ENCODE measurements at regions not wholly inside any gene's neighbourhood (a gene's known extent, or its start where the extent isn't known, plus 50 kb on each side); places are given as distances from the start of the nearest gene placed in this dataset.

DNA sequence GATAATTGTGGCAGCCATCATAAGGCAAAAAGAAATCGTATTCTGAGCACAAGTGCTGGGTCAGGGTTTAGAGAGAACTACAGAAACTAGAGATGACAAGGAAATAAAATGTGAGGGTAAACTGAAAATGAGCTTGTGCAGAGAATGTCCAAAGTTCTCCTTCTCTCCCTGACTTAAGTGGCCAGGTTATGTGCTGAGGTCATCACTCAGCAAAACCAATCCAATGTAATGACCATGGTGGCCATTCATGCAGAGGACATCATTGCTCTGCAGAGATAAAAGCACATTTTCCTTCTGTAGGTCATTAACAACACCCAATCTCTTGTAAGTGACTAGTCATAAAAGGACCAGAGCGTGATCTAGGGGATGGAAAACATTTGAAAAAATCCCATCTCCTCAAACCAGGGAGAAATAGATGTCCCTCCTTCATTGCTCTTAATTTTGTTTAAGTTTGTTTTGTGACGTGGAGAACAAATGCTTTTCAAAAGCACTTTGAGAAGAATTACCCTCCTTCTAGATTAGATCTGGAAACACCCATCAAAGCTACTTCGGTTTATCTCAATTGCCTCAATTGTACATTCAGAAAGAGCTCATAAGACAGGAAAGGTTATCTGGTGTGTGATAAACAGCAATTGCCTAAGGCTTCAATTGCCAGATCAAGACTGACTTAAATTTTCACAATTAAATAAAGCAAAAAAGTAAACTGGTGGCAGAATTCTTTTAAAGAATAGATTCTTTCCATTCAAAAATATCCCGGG, 173.4 kb downstream of the SERPINI1 start:
- Histone ChIP-seq H2BK15ac (replicated peaks; ENCODE audit: low read depth) (no peak overlapping the region), H3K79me2 (ENCODE audit: control insufficient read depth, insufficient read depth, low read length) (no peaks in the 10 kb centered on the region), H3K4me2 (ENCODE audit: low read length) (no peak overlapping the region), H3K27me3 (ENCODE audit: insufficient read depth, low read length, poor library complexity) (no peaks in the 10 kb centered on the region), H3K56ac (ENCODE audit: low read length) (no peak overlapping the region), H2BK5ac (ENCODE audit: low read length) (no peak overlapping the region), H3K9ac (ENCODE audit: low read length) (no peak overlapping the region), H3K4ac (ENCODE audit: low read depth, low read length) (no peak overlapping the region), H3K27ac (ENCODE audit: low read depth, low read length) (no peak overlapping the region), H2AK5ac (ENCODE audit: low read length) (no peak overlapping the region), H3K36me3 (ENCODE audit: control insufficient read depth, insufficient read depth, low read length) (no peaks in the 10 kb centered on the region), H3K23ac (ENCODE audit: low read length) (no peak overlapping the region), H4K8ac (ENCODE audit: low read depth, low read length) (no peak overlapping the region), H4K5ac (ENCODE audit: low read length) (no peak overlapping the region), H3K4me1 (ENCODE audit: control insufficient read depth, low read depth, low read length) (no peaks in the 10 kb centered on the region), H3K18ac (ENCODE audit: low read length) (no peak overlapping the region), H3K79me1 (ENCODE audit: low read length) (no peaks in the 10 kb centered on the region), H2BK120ac (ENCODE audit: low read depth, low read length) (no peak overlapping the region), H3K4me3 (ENCODE audit: low read length) (no peak overlapping the region)
- DNase-seq: no peak
- WGBS (ENCODE audit: extremely low coverage, insufficient coverage, low lambda C conversion rate): no CpG with 5 or more reads among the region's 5 CpGs

DNA sequence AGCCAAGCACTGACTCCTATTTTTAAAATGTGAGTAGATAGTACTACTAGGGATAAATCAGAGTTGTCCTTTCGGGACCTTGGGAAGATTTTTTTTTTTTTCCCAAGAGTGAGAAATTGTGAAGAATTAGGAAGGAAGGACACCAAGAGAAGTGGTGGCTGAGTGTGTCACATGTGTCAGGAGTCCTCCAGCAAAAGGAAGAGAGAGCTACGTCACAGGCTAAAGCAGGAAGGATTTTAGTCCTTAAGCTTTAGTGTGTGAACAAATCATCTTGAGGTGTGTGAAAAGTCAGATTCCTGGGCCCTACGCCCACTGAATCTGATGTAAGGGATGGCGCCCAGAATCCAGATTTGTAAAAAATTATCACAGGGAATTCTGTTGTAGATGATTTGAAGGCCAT, 172.7 kb downstream of the SERPINI1 start:
- H3K56ac ChIP-seq (ENCODE audit: low read length): no peak overlapping the region
- H3K36me3 ChIP-seq (ENCODE audit: control insufficient read depth, insufficient read depth, low read length): no peaks in the 10 kb centered on the region
- no peak overlapping the region for H2BK120ac ChIP-seq (ENCODE audit: low read depth, low read length)
- no peak overlapping the region for H3K4ac ChIP-seq (ENCODE audit: low read depth, low read length)
- no peak overlapping the region for H3K9ac ChIP-seq (ENCODE audit: low read length)
- DNase-seq: no peak
- no peak overlapping the region for H3K27ac ChIP-seq (ENCODE audit: low read depth, low read length)
- peaks cover 2% of the 10 kb centered on the region for H3K4me1 ChIP-seq (ENCODE audit: control insufficient read depth, low read depth, low read length)
- WGBS (ENCODE audit: extremely low coverage, insufficient coverage, low lambda C conversion rate): no CpG with 5 or more reads among the region's 4 CpGs
- no peaks in the 10 kb centered on the region for H3K79me1 ChIP-seq (ENCODE audit: low read length)
- H3K4me2 ChIP-seq (ENCODE audit: low read length): no peak overlapping the region
- H4K5ac ChIP-seq (ENCODE audit: low read length): no peak overlapping the region
- no peak overlapping the region for H2BK15ac ChIP-seq (replicated peaks; ENCODE audit: low read depth)
- H2AK5ac ChIP-seq (ENCODE audit: low read length): no peak overlapping the region
- H3K18ac ChIP-seq (ENCODE audit: low read length): no peak overlapping the region
- H3K4me3 ChIP-seq (ENCODE audit: low read length): no peak overlapping the region
- H4K8ac ChIP-seq (ENCODE audit: low read depth, low read length): no peak overlapping the region
- no peak overlapping the region for H2BK5ac ChIP-seq (ENCODE audit: low read length)
- no peaks in the 10 kb centered on the region for H3K27me3 ChIP-seq (ENCODE audit: insufficient read depth, low read length, poor library complexity)
- no peak overlapping the region for H3K23ac ChIP-seq (ENCODE audit: low read length)
- H3K79me2 ChIP-seq (ENCODE audit: control insufficient read depth, insufficient read depth, low read length): no peaks in the 10 kb centered on the region

DNA sequence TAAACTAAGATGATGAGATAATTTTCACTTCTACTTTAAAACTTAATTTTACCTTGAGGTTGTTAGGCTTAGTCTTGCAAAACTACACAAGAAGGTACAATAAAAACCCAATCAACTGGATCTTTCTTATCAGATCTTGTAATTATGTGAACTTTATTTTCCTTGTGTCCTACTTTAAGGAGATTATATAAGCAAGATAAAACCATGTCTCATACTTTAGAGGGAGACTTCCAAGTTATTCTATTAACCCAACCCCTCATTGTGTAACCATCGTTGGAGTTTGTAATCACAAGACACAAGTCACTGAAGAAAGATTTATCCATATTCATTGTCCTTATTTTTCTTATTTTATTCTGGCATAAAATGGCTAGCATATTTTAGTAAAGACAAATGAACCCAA, 165.6 kb downstream of the SERPINI1 start:
- Histone ChIP-seq H2AK5ac (ENCODE audit: low read length) (no peak overlapping the region), H4K5ac (ENCODE audit: low read length) (no peak overlapping the region), H2BK15ac (replicated peaks; ENCODE audit: low read depth) (no peak overlapping the region), H2BK120ac (ENCODE audit: low read depth, low read length) (no peak overlapping the region), H3K4ac (ENCODE audit: low read depth, low read length) (no peak overlapping the region), H3K79me2 (ENCODE audit: control insufficient read depth, insufficient read depth, low read length) (no peaks in the 10 kb centered on the region), H3K4me1 (ENCODE audit: control insufficient read depth, low read depth, low read length) (peaks cover 2% of the 10 kb centered on the region), H3K18ac (ENCODE audit: low read length) (no peak overlapping the region), H3K27me3 (ENCODE audit: insufficient read depth, low read length, poor library complexity) (no peaks in the 10 kb centered on the region), H3K79me1 (ENCODE audit: low read length) (no peaks in the 10 kb centered on the region), H3K4me2 (ENCODE audit: low read length) (no peak overlapping the region), H3K9ac (ENCODE audit: low read length) (no peak overlapping the region), H4K8ac (ENCODE audit: low read depth, low read length) (no peak overlapping the region), H3K36me3 (ENCODE audit: control insufficient read depth, insufficient read depth, low read length) (no peaks in the 10 kb centered on the region), H3K23ac (ENCODE audit: low read length) (no peak overlapping the region), H3K56ac (ENCODE audit: low read length) (no peak overlapping the region), H2BK5ac (ENCODE audit: low read length) (no peak overlapping the region), H3K4me3 (ENCODE audit: low read length) (no peak overlapping the region), H3K27ac (ENCODE audit: low read depth, low read length) (no peak overlapping the region)
- no CpG with 5 or more reads among the region's 1 CpG for WGBS (ENCODE audit: extremely low coverage, insufficient coverage, low lambda C conversion rate)
- no peak for DNase-seq

DNA sequence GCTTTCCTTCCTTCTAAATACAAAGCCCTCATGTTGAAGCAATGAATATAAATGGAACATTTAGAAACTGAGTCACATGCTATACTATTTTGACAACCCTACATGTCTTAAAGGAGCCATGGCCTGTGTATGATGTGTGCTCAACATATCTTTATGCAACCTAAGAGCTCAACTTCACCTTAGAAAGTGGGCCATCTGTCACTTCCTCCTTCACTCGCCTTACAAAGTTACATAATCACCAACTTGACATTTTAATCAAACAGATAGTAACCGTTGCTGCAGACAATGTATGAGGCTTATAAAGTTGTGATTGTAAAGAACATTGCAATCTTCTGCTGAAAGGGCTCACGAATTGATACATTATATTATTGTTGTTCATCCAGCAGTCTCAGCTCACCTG, 163.6 kb downstream of the SERPINI1 start:
- H2AK5ac ChIP-seq (ENCODE audit: low read length): no peak overlapping the region
- H3K36me3 ChIP-seq (ENCODE audit: control insufficient read depth, insufficient read depth, low read length): no peaks in the 10 kb centered on the region
- no peak overlapping the region for H4K8ac ChIP-seq (ENCODE audit: low read depth, low read length)
- H2BK120ac ChIP-seq (ENCODE audit: low read depth, low read length): no peak overlapping the region
- no peak overlapping the region for H3K4ac ChIP-seq (ENCODE audit: low read depth, low read length)
- no peaks in the 10 kb centered on the region for H3K79me1 ChIP-seq (ENCODE audit: low read length)
- DNase-seq: no peak
- H3K27me3 ChIP-seq (ENCODE audit: insufficient read depth, low read length, poor library complexity): no peaks in the 10 kb centered on the region
- WGBS (ENCODE audit: extremely low coverage, insufficient coverage, low lambda C conversion rate): no CpG with 5 or more reads among the region's 3 CpGs
- no peak overlapping the region for H3K27ac ChIP-seq (ENCODE audit: low read depth, low read length)
- H3K79me2 ChIP-seq (ENCODE audit: control insufficient read depth, insufficient read depth, low read length): no peaks in the 10 kb centered on the region
- H4K5ac ChIP-seq (ENCODE audit: low read length): no peak overlapping the region
- H2BK15ac ChIP-seq (replicated peaks; ENCODE audit: low read depth): no peak overlapping the region
- H3K9ac ChIP-seq (ENCODE audit: low read length): no peak overlapping the region
- H3K4me3 ChIP-seq (ENCODE audit: low read length): no peak overlapping the region
- H3K23ac ChIP-seq (ENCODE audit: low read length): no peak overlapping the region
- peaks cover 2% of the 10 kb centered on the region for H3K4me1 ChIP-seq (ENCODE audit: control insufficient read depth, low read depth, low read length)
- no peak overlapping the region for H3K56ac ChIP-seq (ENCODE audit: low read length)
- no peak overlapping the region for H3K4me2 ChIP-seq (ENCODE audit: low read length)
- H2BK5ac ChIP-seq (ENCODE audit: low read length): no peak overlapping the region
- no peak overlapping the region for H3K18ac ChIP-seq (ENCODE audit: low read length)

DNA sequence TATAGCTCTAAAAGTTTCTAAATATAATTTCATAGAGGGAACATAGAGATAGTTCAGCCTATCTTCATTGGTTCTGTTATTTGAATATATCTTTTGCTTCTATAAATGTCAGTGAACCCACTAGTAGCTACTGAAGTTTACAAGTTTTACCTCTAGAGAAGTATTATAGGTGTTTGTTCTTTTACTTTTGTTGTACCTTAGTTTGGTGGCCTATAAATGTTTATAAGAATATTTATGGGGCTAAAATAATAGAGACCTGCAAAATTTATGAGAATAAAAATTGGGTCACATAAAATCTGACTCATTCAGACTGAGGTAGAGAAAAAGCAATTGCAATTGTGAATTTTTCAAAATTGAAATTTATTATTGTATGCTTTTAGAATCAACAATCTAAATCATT, 162.6 kb downstream of the SERPINI1 start:
- Histone ChIP-seq H3K9ac (ENCODE audit: low read length) (no peak overlapping the region), H3K27ac (ENCODE audit: low read depth, low read length) (no peak overlapping the region)
- no peak for DNase-seq

DNA sequence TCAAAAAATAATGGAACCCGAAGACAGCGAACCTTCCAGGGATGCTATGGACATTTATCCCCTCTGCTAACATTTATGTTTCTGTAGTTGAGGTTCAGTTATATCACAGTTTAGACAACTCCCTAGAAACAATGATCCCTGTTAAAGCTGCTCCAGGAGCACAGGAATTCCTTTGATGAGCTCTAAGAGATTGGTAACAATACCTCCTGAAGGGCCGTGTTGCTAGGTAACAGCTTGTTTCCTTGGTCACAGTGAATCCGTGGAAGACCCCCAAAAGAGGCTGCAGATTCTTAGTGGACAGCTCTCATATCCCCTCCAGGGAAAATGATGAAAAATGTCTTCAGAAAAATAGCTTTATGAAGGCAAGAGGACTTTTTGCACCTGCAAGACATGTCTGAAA, 160.2 kb downstream of the SERPINI1 start:
- H3K4ac ChIP-seq (ENCODE audit: low read depth, low read length): no peak overlapping the region
- no peak overlapping the region for H2AK5ac ChIP-seq (ENCODE audit: low read length)
- H3K56ac ChIP-seq (ENCODE audit: low read length): no peak overlapping the region
- DNase-seq: peak; percentile 86
- no peak overlapping the region for H3K27ac ChIP-seq (ENCODE audit: low read depth, low read length)
- no peaks in the 10 kb centered on the region for H3K79me2 ChIP-seq (ENCODE audit: control insufficient read depth, insufficient read depth, low read length)
- no peak overlapping the region for H3K23ac ChIP-seq (ENCODE audit: low read length)
- no peaks in the 10 kb centered on the region for H3K36me3 ChIP-seq (ENCODE audit: control insufficient read depth, insufficient read depth, low read length)
- no peaks in the 10 kb centered on the region for H3K27me3 ChIP-seq (ENCODE audit: insufficient read depth, low read length, poor library complexity)
- no peak overlapping the region for H3K4me3 ChIP-seq (ENCODE audit: low read length)
- H2BK120ac ChIP-seq (ENCODE audit: low read depth, low read length): no peak overlapping the region
- no peak overlapping the region for H3K9ac ChIP-seq (ENCODE audit: low read length)
- H3K18ac ChIP-seq (ENCODE audit: low read length): no peak overlapping the region
- no peak overlapping the region for H4K8ac ChIP-seq (ENCODE audit: low read depth, low read length)
- no peaks in the 10 kb centered on the region for H3K79me1 ChIP-seq (ENCODE audit: low read length)
- no peaks in the 10 kb centered on the region for H3K4me1 ChIP-seq (ENCODE audit: control insufficient read depth, low read depth, low read length)
- H3K4me2 ChIP-seq (ENCODE audit: low read length): no peak overlapping the region
- no peak overlapping the region for H2BK15ac ChIP-seq (replicated peaks; ENCODE audit: low read depth)
- no CpG with 5 or more reads among the region's 4 CpGs for WGBS (ENCODE audit: extremely low coverage, insufficient coverage, low lambda C conversion rate)
- H2BK5ac ChIP-seq (ENCODE audit: low read length): no peak overlapping the region
- H4K5ac ChIP-seq (ENCODE audit: low read length): no peak overlapping the region

More for the DNA sequence above, 162.6 kb downstream of the SERPINI1 start:
- Histone ChIP-seq H3K23ac (ENCODE audit: low read length) (no peak overlapping the region), H3K36me3 (ENCODE audit: control insufficient read depth, insufficient read depth, low read length) (no peaks in the 10 kb centered on the region), H3K79me2 (ENCODE audit: control insufficient read depth, insufficient read depth, low read length) (no peaks in the 10 kb centered on the region), H4K8ac (ENCODE audit: low read depth, low read length) (no peak overlapping the region), H2BK15ac (replicated peaks; ENCODE audit: low read depth) (no peak overlapping the region), H2AK5ac (ENCODE audit: low read length) (no peak overlapping the region), H3K4me1 (ENCODE audit: control insufficient read depth, low read depth, low read length) (no peaks in the 10 kb centered on the region), H2BK5ac (ENCODE audit: low read length) (no peak overlapping the region), H3K56ac (ENCODE audit: low read length) (no peak overlapping the region), H2BK120ac (ENCODE audit: low read depth, low read length) (no peak overlapping the region), H3K4me3 (ENCODE audit: low read length) (no peak overlapping the region), H3K4me2 (ENCODE audit: low read length) (no peak overlapping the region), H3K27me3 (ENCODE audit: insufficient read depth, low read length, poor library complexity) (no peaks in the 10 kb centered on the region), H3K18ac (ENCODE audit: low read length) (no peak overlapping the region), H4K5ac (ENCODE audit: low read length) (no peak overlapping the region), H3K4ac (ENCODE audit: low read depth, low read length) (no peak overlapping the region), H3K79me1 (ENCODE audit: low read length) (no peaks in the 10 kb centered on the region)
